SK-N-SH (cell line): ENCODE measurements at regions not wholly inside any gene's neighbourhood (a gene's known extent, or its start where the extent isn't known, plus 50 kb on each side); places are given as distances from the start of the nearest gene placed in this dataset.

ENCODE experiments used
- CTCF ChIA-PET: fragments of 300-600, 350-600 bp; formaldehyde crosslinking; extraction: SDS; loops from one replicate; lab custom pipeline; 2021; lab: Yijun Ruan, JAX
- POLR2A ChIA-PET: fragments of 350-600 bp; sonication (Branson Sonifier 250); formaldehyde crosslinking; extraction: SDS; loops from one replicate; lab custom pipeline; 2020; ENCODE audit warnings: antibody characterized with exemption, inconsistent platforms; lab: Yijun Ruan, JAX
- DNase-seq: peaks from one replicate; pipeline ENCODE4 v3.0.0; 2012
- H2AFZ ChIP-seq: fragments of 200-600 bp; sonication (generic); 2 replicates; pipeline ENCODE4 v1.8.1; 2016; ENCODE audit warnings: antibody characterized with exemption, mild to moderate bottlenecking, low read depth
- H3F3A ChIP-seq: fragments of 200-600 bp; sonication (generic); replicated peaks from 2 replicates; pipeline ENCODE3; 2016; ENCODE audit warnings: antibody characterized with exemption, mild to moderate bottlenecking; ENCODE audit not compliant: insufficient read depth
- H3K27ac ChIP-seq, 2 experiments: fragments of 200-500 bp in 1 of 2; fragments of 200-600 bp in 1 of 2; sonication (Bioruptor generic) in 1 of 2; sonication (generic), shearing (Covaris generic) in 1 of 2; 2 replicates each; pipeline versions ENCODE4 v1.5.1 to v1.6.1; 2014 to 2016; ENCODE audit warnings: low read depth in 2 of 2, inconsistent platforms in 1 of 2, low read length in 1 of 2, mild to moderate bottlenecking in 1 of 2, mixed read lengths in 1 of 2
- H3K27me3 ChIP-seq: fragments of 200-600 bp; sonication (generic), shearing (Covaris generic); 2 replicates; pipeline ENCODE4 v1.6.1; 2016; ENCODE audit warnings: mixed run types; ENCODE audit not compliant: insufficient read depth
- H3K36me3 ChIP-seq, 2 experiments: fragments of 200-500 bp in 1 of 2; fragments of 200-600 bp in 1 of 2; sonication (Bioruptor generic) in 1 of 2; sonication (generic) in 1 of 2; replicated peaks in 1 of 2; 2 replicates each; pipeline versions ENCODE3 to v1.5.1; 2014 to 2016; ENCODE audit warnings: low read length in 1 of 2, mild to moderate bottlenecking in 1 of 2; ENCODE audit not compliant: insufficient read depth in 2 of 2, control insufficient read depth in 1 of 2
- H3K4me1 ChIP-seq, 2 experiments: fragments of 200-500 bp in 1 of 2; fragments of 200-600 bp in 1 of 2; sonication (Bioruptor generic) in 1 of 2; sonication (generic), shearing (Covaris generic) in 1 of 2; 2 replicates each; pipeline versions ENCODE4 v1.5.1 to v1.6.1; 2014 to 2016; ENCODE audit warnings: low read depth in 1 of 2, low read length in 1 of 2, mixed run types in 1 of 2; ENCODE audit not compliant: insufficient read depth in 2 of 2, control insufficient read depth in 1 of 2
- H3K4me2 ChIP-seq: fragments of 200-600 bp; sonication (generic), shearing (Covaris generic); 2 replicates; pipeline ENCODE4 v1.6.1; 2017; ENCODE audit warnings: mixed run types
- H3K4me3 ChIP-seq, 2 experiments: fragments of 200-500 bp in 1 of 2; fragments of 200-600 bp in 1 of 2; sonication (Bioruptor generic) in 1 of 2; sonication (generic), shearing (Covaris generic) in 1 of 2; 2 replicates each; pipeline versions ENCODE4 v1.5.1 to v1.8.1; 2014 to 2016; ENCODE audit warnings: low read depth in 2 of 2, inconsistent platforms in 1 of 2, low read length in 1 of 2, mild to moderate bottlenecking in 1 of 2, mixed read lengths in 1 of 2, moderate library complexity in 1 of 2
- H3K79me2 ChIP-seq: fragments of 200-600 bp; sonication (generic); 2 replicates; pipeline ENCODE4 v1.8.1; 2017; ENCODE audit warnings: mild to moderate bottlenecking; ENCODE audit not compliant: insufficient read depth
- H3K9ac ChIP-seq: fragments of 200-600 bp; sonication (generic); 2 replicates; pipeline ENCODE4 v1.6.1; 2017; ENCODE audit warnings: mixed run types
- H3K9me2 ChIP-seq: fragments of 200-600 bp; sonication (generic); 2 replicates; pipeline ENCODE4 v1.6.1; 2017; ENCODE audit warnings: mixed run types
- H3K9me3 ChIP-seq: fragments of 200-600 bp; sonication (generic); 2 replicates; pipeline ENCODE4 v1.6.1; 2017; ENCODE audit warnings: mixed run types, mild to moderate bottlenecking, moderate library complexity
- H4K20me1 ChIP-seq: fragments of 200-600 bp; sonication (generic); 2 replicates; pipeline ENCODE4 v1.6.1; 2017; ENCODE audit warnings: mild to moderate bottlenecking, mixed run types; ENCODE audit not compliant: insufficient read depth
- ELF1 ChIP-seq: IDR thresholded peaks from 2 replicates; pipeline ENCODE4 v1.4.0; 2012
- FOXM1 ChIP-seq: IDR thresholded peaks from 2 replicates; pipeline ENCODE4 v1.4.0; 2012; ENCODE audit warnings: low read depth, mild to moderate bottlenecking
- GATA2 ChIP-seq: sonication (generic); formaldehyde crosslinking; IDR thresholded peaks from 2 replicates; pipeline ENCODE4 v1.5.0; 2020; ENCODE audit warnings: mild to moderate bottlenecking, missing genetic modification reagents
- RCOR1 ChIP-seq: fragments of 150-350 bp; IDR thresholded peaks from 2 replicates; pipeline ENCODE4 v1.6.1; 2017; ENCODE audit warnings: antibody characterized with exemption, low read length
- SMC3 ChIP-seq: IDR thresholded peaks from 2 replicates; pipeline ENCODE4 v1.6.1; 2012; ENCODE audit warnings: low read depth, low read length, improper control_type of control experiment
- TEAD4 ChIP-seq: IDR thresholded peaks from 2 replicates; pipeline ENCODE4 v1.4.0; 2012; ENCODE audit warnings: mild to moderate bottlenecking, borderline replicate concordance; ENCODE audit not compliant: insufficient read depth
- WGBS: methylation state at CpG from one replicate; pipeline ENCODE4 v1.1.6; 2017; ENCODE audit warnings: low lambda C conversion rate; 5-methylcytosine and 5-hydroxymethylcytosine counted together
- TF ChIP-seq, protein P1 (sequence below): fragments of 200-600 bp; sonication (generic); IDR thresholded peaks from 2 replicates; pipeline ENCODE4 v1.6.1; 2017; ENCODE audit warnings: antibody characterized with exemption, mild to moderate bottlenecking, moderate library complexity
- TF ChIP-seq, protein P2 (sequence below): IDR thresholded peaks from 2 replicates; pipeline ENCODE4 v1.6.1; 2012; ENCODE audit warnings: mild to moderate bottlenecking, low read depth, low read length, moderate library complexity

- no peaks in the 10 kb centered on the region for H4K20me1 ChIP-seq
- ChIA-PET POLR2A (no interaction called here), CTCF (no interaction called here)
- no peak overlapping the region for H3K9ac ChIP-seq
- DNase-seq = peak; percentile 8
- H3K79me2 ChIP-seq = no peaks in the 10 kb centered on the region
- no peaks in the 10 kb centered on the region; a peak in 1 of 4 replicates for H3K4me1 ChIP-seq
- no peak overlapping the region for H3K27ac ChIP-seq
- TF ChIP-seq GATA2 (CRISPR knock-in tag) (peak; percentile 66), SMC3 (no peak)
- WGBS = 3% methylated on average over 2 of the region's 2 CpGs
- H3K4me3 ChIP-seq = no peak overlapping the region
- no peaks in the 10 kb centered on the region for H3K27me3 ChIP-seq
- H3K4me2 ChIP-seq = no peak overlapping the region
- no peaks in the 10 kb centered on the region for H3K9me2 ChIP-seq
- H3K9me3 ChIP-seq = no peaks in the 10 kb centered on the region
- no peaks in the 10 kb centered on the region for H3F3A ChIP-seq
- no peak overlapping the region for H2AFZ ChIP-seq
- H3K36me3 ChIP-seq = no peaks in the 10 kb centered on the region
Measured at GRCh38 chr4:179521952-179522351, 2079.7 kb upstream of the AGA start.

GRCh38 chr4:179530958-179531357 is 2088.7 kb upstream of the AGA start:
- ChIA-PET CTCF (no interaction called here), POLR2A (no interaction called here)
- DNase-seq = no peak
- Histone ChIP-seq H3K27ac (no peak overlapping the region), H3K9me2 (no peaks in the 10 kb centered on the region), H2AFZ (no peak overlapping the region), H3K4me2 (no peak overlapping the region), H3K27me3 (no peaks in the 10 kb centered on the region), H3K4me3 (no peak overlapping the region), H3K79me2 (no peaks in the 10 kb centered on the region), H3K9me3 (no peaks in the 10 kb centered on the region), H3F3A (no peaks in the 10 kb centered on the region), H3K9ac (no peak overlapping the region), H3K4me1 (no peaks in the 10 kb centered on the region), H3K36me3 (no peaks in the 10 kb centered on the region), H4K20me1 (no peaks in the 10 kb centered on the region)
- WGBS = 4% methylated on average over 3 of the region's 3 CpGs
- no peak for TF ChIP-seq FOXM1
- no peak for TF ChIP-seq RCOR1
- TF ChIP-seq, protein P1, sequence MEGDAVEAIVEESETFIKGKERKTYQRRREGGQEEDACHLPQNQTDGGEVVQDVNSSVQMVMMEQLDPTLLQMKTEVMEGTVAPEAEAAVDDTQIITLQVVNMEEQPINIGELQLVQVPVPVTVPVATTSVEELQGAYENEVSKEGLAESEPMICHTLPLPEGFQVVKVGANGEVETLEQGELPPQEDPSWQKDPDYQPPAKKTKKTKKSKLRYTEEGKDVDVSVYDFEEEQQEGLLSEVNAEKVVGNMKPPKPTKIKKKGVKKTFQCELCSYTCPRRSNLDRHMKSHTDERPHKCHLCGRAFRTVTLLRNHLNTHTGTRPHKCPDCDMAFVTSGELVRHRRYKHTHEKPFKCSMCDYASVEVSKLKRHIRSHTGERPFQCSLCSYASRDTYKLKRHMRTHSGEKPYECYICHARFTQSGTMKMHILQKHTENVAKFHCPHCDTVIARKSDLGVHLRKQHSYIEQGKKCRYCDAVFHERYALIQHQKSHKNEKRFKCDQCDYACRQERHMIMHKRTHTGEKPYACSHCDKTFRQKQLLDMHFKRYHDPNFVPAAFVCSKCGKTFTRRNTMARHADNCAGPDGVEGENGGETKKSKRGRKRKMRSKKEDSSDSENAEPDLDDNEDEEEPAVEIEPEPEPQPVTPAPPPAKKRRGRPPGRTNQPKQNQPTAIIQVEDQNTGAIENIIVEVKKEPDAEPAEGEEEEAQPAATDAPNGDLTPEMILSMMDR = no peak
- no peak for TF ChIP-seq ELF1
- no peak for TF ChIP-seq TEAD4
- TF ChIP-seq, protein P2, sequence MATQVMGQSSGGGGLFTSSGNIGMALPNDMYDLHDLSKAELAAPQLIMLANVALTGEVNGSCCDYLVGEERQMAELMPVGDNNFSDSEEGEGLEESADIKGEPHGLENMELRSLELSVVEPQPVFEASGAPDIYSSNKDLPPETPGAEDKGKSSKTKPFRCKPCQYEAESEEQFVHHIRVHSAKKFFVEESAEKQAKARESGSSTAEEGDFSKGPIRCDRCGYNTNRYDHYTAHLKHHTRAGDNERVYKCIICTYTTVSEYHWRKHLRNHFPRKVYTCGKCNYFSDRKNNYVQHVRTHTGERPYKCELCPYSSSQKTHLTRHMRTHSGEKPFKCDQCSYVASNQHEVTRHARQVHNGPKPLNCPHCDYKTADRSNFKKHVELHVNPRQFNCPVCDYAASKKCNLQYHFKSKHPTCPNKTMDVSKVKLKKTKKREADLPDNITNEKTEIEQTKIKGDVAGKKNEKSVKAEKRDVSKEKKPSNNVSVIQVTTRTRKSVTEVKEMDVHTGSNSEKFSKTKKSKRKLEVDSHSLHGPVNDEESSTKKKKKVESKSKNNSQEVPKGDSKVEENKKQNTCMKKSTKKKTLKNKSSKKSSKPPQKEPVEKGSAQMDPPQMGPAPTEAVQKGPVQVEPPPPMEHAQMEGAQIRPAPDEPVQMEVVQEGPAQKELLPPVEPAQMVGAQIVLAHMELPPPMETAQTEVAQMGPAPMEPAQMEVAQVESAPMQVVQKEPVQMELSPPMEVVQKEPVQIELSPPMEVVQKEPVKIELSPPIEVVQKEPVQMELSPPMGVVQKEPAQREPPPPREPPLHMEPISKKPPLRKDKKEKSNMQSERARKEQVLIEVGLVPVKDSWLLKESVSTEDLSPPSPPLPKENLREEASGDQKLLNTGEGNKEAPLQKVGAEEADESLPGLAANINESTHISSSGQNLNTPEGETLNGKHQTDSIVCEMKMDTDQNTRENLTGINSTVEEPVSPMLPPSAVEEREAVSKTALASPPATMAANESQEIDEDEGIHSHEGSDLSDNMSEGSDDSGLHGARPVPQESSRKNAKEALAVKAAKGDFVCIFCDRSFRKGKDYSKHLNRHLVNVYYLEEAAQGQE = no peak
